ENCODE measurements at regions not wholly inside any gene's neighbourhood (a gene's known extent, or its start where the extent isn't known, plus 50 kb on each side); places are given as distances from the start of the nearest gene placed in this dataset.

GRCh38 chr1:81446000-81446669 lies 354.6 kb upstream of the ADGRL2 start:
- no peak for DNase-seq (ENCODE audit: extremely low read depth, low read depth)
- H3K4me3 ChIP-seq (replicated peaks; ENCODE audit: low read depth, low read length) = no peak overlapping the region
- TF ChIP-seq CTCF (IDR thresholded peaks at IDR 0.05; ENCODE audit: low read depth, low read length, missing control alignments) = no peak

GRCh38 chr1:81443288-81443687 lies 357.4 kb upstream of the ADGRL2 start:
- no peak for TF ChIP-seq CTCF (IDR thresholded peaks at IDR 0.05; ENCODE audit: low read depth, low read length, missing control alignments)
- H3K4me3 ChIP-seq (replicated peaks; ENCODE audit: low read depth, low read length) = no peak overlapping the region
- no peak for DNase-seq (ENCODE audit: extremely low read depth, low read depth)

GRCh38 chr1:81439046-81439823 lies 361.5 kb upstream of the ADGRL2 start:
- no peak for TF ChIP-seq CTCF (IDR thresholded peaks at IDR 0.05; ENCODE audit: low read depth, low read length, missing control alignments)
- H3K4me3 ChIP-seq (replicated peaks; ENCODE audit: low read depth, low read length) = no peak overlapping the region
- no peak for DNase-seq (ENCODE audit: extremely low read depth, low read depth)

GRCh38 chr1:81437649-81438048 lies 363.1 kb upstream of the ADGRL2 start:
- no peak overlapping the region for H3K4me3 ChIP-seq (replicated peaks; ENCODE audit: low read depth, low read length)
- no peak for DNase-seq (ENCODE audit: extremely low read depth, low read depth)
- TF ChIP-seq CTCF (IDR thresholded peaks at IDR 0.05; ENCODE audit: low read depth, low read length, missing control alignments) = no peak

GRCh38 chr1:81437213-81437612 lies 363.5 kb upstream of the ADGRL2 start:
- TF ChIP-seq CTCF (IDR thresholded peaks at IDR 0.05; ENCODE audit: low read depth, low read length, missing control alignments) = no peak
- no peak for DNase-seq (ENCODE audit: extremely low read depth, low read depth)
- H3K4me3 ChIP-seq (replicated peaks; ENCODE audit: low read depth, low read length) = no peak overlapping the region

GRCh38 chr1:81435175-81435574 lies 365.6 kb upstream of the ADGRL2 start:
- no peak overlapping the region for H3K4me3 ChIP-seq (replicated peaks; ENCODE audit: low read depth, low read length)
- TF ChIP-seq CTCF (IDR thresholded peaks at IDR 0.05; ENCODE audit: low read depth, low read length, missing control alignments) = no peak
- DNase-seq (ENCODE audit: extremely low read depth, low read depth) = no peak
